Right lobe of liver (tissue), 6 donors: ENCODE measurements at regions not wholly inside any gene's neighbourhood (a gene's known extent, or its start where the extent isn't known, plus 50 kb on each side); places are given as distances from the start of the nearest gene placed in this dataset.

ENCODE experiments used
- ATAC-seq, 4 donors: fragments of 200-7000 bp; cut with Tn5 transposase; one replicate each; pipeline ENCODE4 v1.9.1; 2020; ENCODE audit warnings: mild to moderate bottlenecking in 4 of 4, moderate library complexity in 4 of 4
- DNase-seq, 3 donors: peaks; one replicate each; pipeline ENCODE4 v3.0.0-alpha.2; 2020
- H3K27ac ChIP-seq, 3 donors: fragments of 200-600 bp; one replicate each; pipeline ENCODE4 v1.8.0; 2022
- H3K27me3 ChIP-seq, 2 donors: fragments of 200-600 bp; one replicate each; pipeline ENCODE4 v1.8.0; 2022
- H3K36me3 ChIP-seq, 4 donors: fragments of 200-600 bp; sonication (generic) in 1 of 4; one replicate each; pipeline versions ENCODE4 v1.5.1 to v1.8.0; 2017 to 2022; ENCODE audit warnings: control low read depth in 1 of 4
- H3K4me1 ChIP-seq, 4 donors: fragments of 200-600 bp; sonication (generic) in 1 of 4; one replicate each; pipeline versions ENCODE4 v1.5.1 to v1.8.0; 2017 to 2022; ENCODE audit warnings: control low read depth in 1 of 4
- H3K4me3 ChIP-seq, 3 donors: fragments of 200-600 bp; one replicate each; pipeline ENCODE4 v1.8.0; 2022
- H3K9me3 ChIP-seq, 4 donors: fragments of 200-600 bp; sonication (generic) in 1 of 4; one replicate each; pipeline versions ENCODE4 v1.5.1 to v1.8.0; 2017 to 2022; ENCODE audit warnings: control low read depth in 1 of 4
- CTCF ChIP-seq, 4 donors: fragments of 200-600 bp in 3 of 4; fragments of 450-650 bp in 1 of 4; IDR thresholded peaks; one replicate each; pipeline versions ENCODE4 v1.5.1 to v1.8.0; 2016 to 2022; ENCODE audit warnings: antibody characterized with exemption in 4 of 4, mild to moderate bottlenecking in 2 of 4
- POLR2A ChIP-seq: fragments of 450-650 bp; IDR thresholded peaks from one replicate; pipeline ENCODE4 v1.6.1; 2017; ENCODE audit warnings: antibody characterized with exemption, mild to moderate bottlenecking
- WGBS: methylation state at CpG from one replicate; pipeline ENCODE4 v1.1.6; 2018; ENCODE audit warnings: low coverage, low lambda C conversion rate; ENCODE audit not compliant: insufficient coverage; ENCODE audit errors: missing lambda C conversion rate; 5-methylcytosine and 5-hydroxymethylcytosine counted together
- intact Hi-C, 2 donors: fragments of 100-400 bp; cut with DNase I; formaldehyde crosslinking; loops; one replicate each; pipeline versions ENCODE4 v1.11.2 to v1.14.1; 2022
- donor health status: DM: no; HTN: yes; CAD: no.
- donor health status: DM: no; HTN: no; CAD: no.
- donor health status: DM: no; HTN: no; CAD: no.
- donor health status: DM: no; HTN: yes; CAD: no.
- donor health status: DM: no; HTN: yes; CAD: no.

- Histone ChIP-seq H3K27ac (no peak overlapping the region), H3K27me3 (no peaks in the 10 kb centered on the region), H3K4me1 (no peaks in the 10 kb centered on the region), H3K9me3 (no peaks in the 10 kb centered on the region), H3K4me3 (no peak overlapping the region), H3K36me3 (no peaks in the 10 kb centered on the region)
- TF ChIP-seq CTCF (IDR thresholded peaks at IDR 0.05): no peak
- no peak for TF ChIP-seq POLR2A
- ATAC-seq (no peak), DNase-seq (no peak)
- WGBS: 56% methylated on average over 13 of the region's 15 CpGs
- intact Hi-C loops: no loop called here
Measured at GRCh38 chr20:20992686-20993360, 113.3 kb downstream of the LINC00237 start.

- Histone ChIP-seq H3K4me1 (no peaks in the 10 kb centered on the region), H3K4me3 (no peak overlapping the region), H3K27me3 (no peaks in the 10 kb centered on the region), H3K27ac (no peak overlapping the region), H3K9me3 (no peaks in the 10 kb centered on the region), H3K36me3 (no peaks in the 10 kb centered on the region)
- ATAC-seq (no peak), DNase-seq (no peak)
- intact Hi-C loops: no loop called here
- TF ChIP-seq CTCF (IDR thresholded peaks at IDR 0.05) (no peak), POLR2A (no peak)
- 74% methylated on average over 7 of the region's 7 CpGs for WGBS
Measured at GRCh38 chr20:20992277-20992676, 113.9 kb downstream of the LINC00237 start.

- Histone ChIP-seq H3K27me3 (no peaks in the 10 kb centered on the region), H3K9me3 (no peaks in the 10 kb centered on the region), H3K27ac (no peak overlapping the region), H3K36me3 (no peaks in the 10 kb centered on the region), H3K4me1 (no peaks in the 10 kb centered on the region), H3K4me3 (no peak overlapping the region)
- 48% methylated on average over 3 of the region's 3 CpGs for WGBS
- ATAC-seq (no peak), DNase-seq (no peak)
- intact Hi-C loops: no loop called here
- TF ChIP-seq POLR2A (no peak), CTCF (IDR thresholded peaks at IDR 0.05) (no peak)
Measured at GRCh38 chr20:20989081-20989480, 117.1 kb downstream of the LINC00237 start.

- DNase-seq (no peak), ATAC-seq (no peak)
- no peaks in the 10 kb centered on the region for H3K9me3 ChIP-seq
- TF ChIP-seq POLR2A (no peak), CTCF (IDR thresholded peaks at IDR 0.05) (no peak)
- H3K4me1 ChIP-seq: no peaks in the 10 kb centered on the region
- no peak overlapping the region for H3K27ac ChIP-seq
- no peak overlapping the region for H3K4me3 ChIP-seq
- no peaks in the 10 kb centered on the region for H3K27me3 ChIP-seq
- H3K36me3 ChIP-seq: no peaks in the 10 kb centered on the region
- intact Hi-C loops: no loop called here
Measured at GRCh38 chr20:20979934-20980333, 126.2 kb downstream of the LINC00237 start.

- H3K9me3 ChIP-seq: no peaks in the 10 kb centered on the region
- no peak for DNase-seq
- no peaks in the 10 kb centered on the region for H3K4me1 ChIP-seq
- no peaks in the 10 kb centered on the region for H3K36me3 ChIP-seq
- H3K4me3 ChIP-seq: no peak overlapping the region
- intact Hi-C loops: no loop called here
- no peak for ATAC-seq
- TF ChIP-seq POLR2A (no peak), CTCF (IDR thresholded peaks at IDR 0.05) (no peak)
- 71% methylated on average over 5 of the region's 5 CpGs for WGBS
- no peak overlapping the region for H3K27ac ChIP-seq
- H3K27me3 ChIP-seq: no peaks in the 10 kb centered on the region
Measured at GRCh38 chr20:20977786-20978185, 128.4 kb downstream of the LINC00237 start.
